Tibial artery (tissue), 4 donors: ENCODE measurements at regions not wholly inside any gene's neighbourhood (a gene's known extent, or its start where the extent isn't known, plus 50 kb on each side); places are given as distances from the start of the nearest gene placed in this dataset.

Experiments used
- DNase-seq, 2 donors: peaks; one replicate each; pipeline ENCODE4 v3.0.0-alpha.2; 2019
- H3K27ac ChIP-seq, 2 donors: fragments of 200-600 bp; sonication (generic) in 1 of 2; 1 replicate in 1 of 2; 2 replicates in 1 of 2; pipeline ENCODE4 v1.5.1; 2018 to 2019; ENCODE audit warnings: mild to moderate bottlenecking in 1 of 2
- H3K27me3 ChIP-seq, 2 donors: fragments of 200-600 bp; sonication (generic) in 1 of 2; one replicate each; pipeline versions ENCODE4 v1.5.1 to v1.6.0; 2016 to 2019
- H3K36me3 ChIP-seq, 3 donors: fragments of 200-600 bp; sonication (generic) in 2 of 3; one replicate each; pipeline ENCODE4 v1.5.1; 2016 to 2019; ENCODE audit warnings: mild to moderate bottlenecking in 2 of 3
- H3K4me1 ChIP-seq, 4 donors: fragments of 200-600 bp; sonication (generic) in 2 of 4; 1 replicate in 3 of 4; 2 replicates in 1 of 4; pipeline ENCODE4 v1.5.1; 2016 to 2019
- H3K4me3 ChIP-seq, 2 donors: fragments of 200-600 bp; sonication (generic) in 1 of 2; 1 replicate in 1 of 2; 2 replicates in 1 of 2; pipeline ENCODE4 v1.5.1; 2018 to 2019; ENCODE audit warnings: mild to moderate bottlenecking in 2 of 2
- H3K9me3 ChIP-seq, 3 donors: fragments of 200-600 bp; sonication (generic) in 1 of 3; one replicate each; pipeline ENCODE4 v1.5.1; 2016 to 2019
- intact Hi-C: fragments of 100-400 bp; cut with DNase I; formaldehyde crosslinking; loops from one replicate; pipeline ENCODE4 v1.15.0; 2023; ENCODE audit warnings: low total_unique reads
- TF ChIP-seq, protein P1 (sequence below), 2 experiments: fragments of 200-600 bp in 1 of 2; fragments of 450-650 bp in 1 of 2; IDR thresholded peaks; one replicate each; pipeline ENCODE4 v1.5.1; 2017 to 2019; ENCODE audit warnings: antibody characterized with exemption in 2 of 2, mild to moderate bottlenecking in 1 of 2, moderate library complexity in 1 of 2

DNA sequence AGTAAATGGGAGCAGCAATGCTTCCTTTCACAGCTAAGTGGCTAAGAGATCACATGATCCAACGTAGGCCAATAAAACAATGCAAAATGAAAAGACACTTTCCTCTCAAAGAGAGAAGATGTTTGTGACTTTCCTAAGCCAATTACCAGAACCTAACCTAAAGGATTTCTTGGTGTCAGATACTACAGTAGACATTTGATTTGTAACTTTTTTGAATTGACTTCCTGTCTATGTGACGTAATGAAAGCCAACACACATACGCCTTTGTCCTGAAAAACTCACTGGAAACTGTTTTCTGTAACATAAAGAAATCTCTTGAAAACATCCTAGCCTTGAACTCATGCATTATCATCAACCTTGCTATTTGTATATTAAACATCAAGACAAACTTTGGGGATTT, 417.1 kb downstream of the GPAM start:
- Histone ChIP-seq H3K27ac (no peak overlapping the region), H3K4me3 (no peak overlapping the region), H3K27me3 (no peaks in the 10 kb centered on the region), H3K36me3 (no peaks in the 10 kb centered on the region), H3K9me3 (peaks cover 0 to 3% (median 0%) of the 10 kb centered on the region in 3 donors), H3K4me1 (no peaks in the 10 kb centered on the region)
- no peak for DNase-seq
- intact Hi-C loops: no loop called here
- TF ChIP-seq, protein P1, sequence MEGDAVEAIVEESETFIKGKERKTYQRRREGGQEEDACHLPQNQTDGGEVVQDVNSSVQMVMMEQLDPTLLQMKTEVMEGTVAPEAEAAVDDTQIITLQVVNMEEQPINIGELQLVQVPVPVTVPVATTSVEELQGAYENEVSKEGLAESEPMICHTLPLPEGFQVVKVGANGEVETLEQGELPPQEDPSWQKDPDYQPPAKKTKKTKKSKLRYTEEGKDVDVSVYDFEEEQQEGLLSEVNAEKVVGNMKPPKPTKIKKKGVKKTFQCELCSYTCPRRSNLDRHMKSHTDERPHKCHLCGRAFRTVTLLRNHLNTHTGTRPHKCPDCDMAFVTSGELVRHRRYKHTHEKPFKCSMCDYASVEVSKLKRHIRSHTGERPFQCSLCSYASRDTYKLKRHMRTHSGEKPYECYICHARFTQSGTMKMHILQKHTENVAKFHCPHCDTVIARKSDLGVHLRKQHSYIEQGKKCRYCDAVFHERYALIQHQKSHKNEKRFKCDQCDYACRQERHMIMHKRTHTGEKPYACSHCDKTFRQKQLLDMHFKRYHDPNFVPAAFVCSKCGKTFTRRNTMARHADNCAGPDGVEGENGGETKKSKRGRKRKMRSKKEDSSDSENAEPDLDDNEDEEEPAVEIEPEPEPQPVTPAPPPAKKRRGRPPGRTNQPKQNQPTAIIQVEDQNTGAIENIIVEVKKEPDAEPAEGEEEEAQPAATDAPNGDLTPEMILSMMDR (IDR thresholded peaks at IDR 0.05): no peak

DNA sequence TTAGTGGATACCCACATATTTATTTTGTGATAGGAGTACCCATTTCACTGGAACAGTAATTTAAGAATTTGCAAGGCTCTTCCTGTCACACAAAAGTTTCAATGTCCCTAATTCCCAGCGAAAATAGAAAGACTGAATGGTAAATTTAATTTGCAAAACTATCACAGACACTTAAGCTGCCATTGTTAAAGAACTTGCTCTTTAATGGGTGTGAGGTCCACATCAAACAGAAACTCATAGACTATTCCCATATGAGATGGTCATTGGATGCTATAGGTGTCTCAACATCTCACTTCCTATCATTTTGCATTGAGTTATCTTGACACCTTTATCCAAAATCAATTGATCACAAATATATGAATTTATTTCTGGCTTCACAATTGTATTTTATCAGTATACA, 415.9 kb downstream of the GPAM start:
- intact Hi-C loops: no loop called here
- Histone ChIP-seq H3K27ac (no peak overlapping the region), H3K36me3 (no peaks in the 10 kb centered on the region), H3K27me3 (no peaks in the 10 kb centered on the region), H3K4me1 (no peaks in the 10 kb centered on the region), H3K4me3 (no peak overlapping the region), H3K9me3 (peaks cover 0 to 3% (median 0%) of the 10 kb centered on the region in 3 donors)
- TF ChIP-seq, protein P1 (IDR thresholded peaks at IDR 0.05): no peak
- DNase-seq: no peak

DNA sequence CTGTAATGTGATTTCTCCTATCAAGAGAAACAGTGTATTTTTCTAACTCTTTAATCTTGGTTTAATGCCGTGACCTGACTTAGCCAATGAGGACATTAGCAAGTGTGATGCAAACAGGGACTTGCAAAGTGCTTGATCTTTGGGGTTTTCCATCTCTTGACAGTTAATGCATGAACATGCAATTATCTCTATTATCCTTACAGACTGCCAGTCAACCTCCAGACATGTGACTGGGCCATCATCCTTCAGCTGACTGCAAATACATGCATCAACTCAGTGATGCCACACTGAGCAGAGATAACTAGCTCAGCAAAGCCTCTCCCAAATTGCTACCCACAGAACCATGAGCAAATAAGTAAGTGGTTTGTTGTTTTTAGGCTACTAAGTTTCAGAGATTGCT, 409.6 kb downstream of the GPAM start:
- TF ChIP-seq, protein P1 (IDR thresholded peaks at IDR 0.05): no peak
- no peaks in the 10 kb centered on the region for H3K36me3 ChIP-seq
- no peak overlapping the region for H3K4me3 ChIP-seq
- DNase-seq: no peak
- H3K4me1 ChIP-seq: no peaks in the 10 kb centered on the region
- no peaks in the 10 kb centered on the region for H3K27me3 ChIP-seq
- H3K9me3 ChIP-seq: no peaks in the 10 kb centered on the region
- intact Hi-C loops: no loop called here
- H3K27ac ChIP-seq: no peak overlapping the region

DNA sequence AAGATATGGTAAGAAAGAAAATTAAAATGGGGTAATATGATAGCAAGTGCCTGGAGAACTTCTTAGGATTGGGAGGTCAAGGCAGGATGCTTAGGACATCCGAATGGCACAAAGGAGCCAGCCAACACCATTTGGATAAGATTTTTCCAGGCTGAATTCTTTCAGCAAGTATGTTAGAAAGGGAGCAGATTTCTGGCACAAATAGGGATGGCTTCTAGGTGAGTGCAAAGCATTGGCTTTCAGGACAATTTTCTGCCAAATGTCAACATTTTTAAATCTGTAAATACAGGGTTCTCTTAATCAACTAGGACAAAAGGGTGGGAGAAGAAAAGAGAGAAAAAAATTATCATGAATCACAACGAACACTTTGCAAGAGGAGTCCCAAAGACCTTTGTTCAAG, 409.1 kb downstream of the GPAM start:
- Histone ChIP-seq H3K36me3 (no peaks in the 10 kb centered on the region), H3K4me1 (no peaks in the 10 kb centered on the region), H3K27ac (no peak overlapping the region), H3K4me3 (no peak overlapping the region), H3K9me3 (no peaks in the 10 kb centered on the region), H3K27me3 (no peaks in the 10 kb centered on the region)
- intact Hi-C loops: no loop called here
- no peak for DNase-seq
- TF ChIP-seq, protein P1 (IDR thresholded peaks at IDR 0.05): no peak

DNA sequence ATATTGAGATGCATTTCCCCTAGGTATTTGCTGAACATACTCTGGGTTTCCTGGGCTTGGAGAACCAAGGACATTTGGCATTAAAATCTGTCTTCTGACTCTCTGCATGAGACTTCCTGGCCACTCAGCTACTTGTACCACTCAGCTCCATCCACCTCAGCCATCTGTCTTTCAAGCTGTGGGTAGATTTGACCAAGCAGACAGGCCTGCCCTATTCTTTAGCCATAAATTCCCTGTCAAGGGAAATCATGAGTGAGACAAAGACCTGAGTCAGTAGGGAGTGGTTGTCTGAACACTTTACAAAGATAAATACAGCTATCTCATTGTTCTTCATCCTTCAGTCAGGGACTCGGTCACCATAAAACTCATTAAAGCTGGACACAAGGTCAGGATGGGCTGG, 399.1 kb downstream of the GPAM start:
- Histone ChIP-seq H3K36me3 (no peaks in the 10 kb centered on the region), H3K27ac (no peak overlapping the region), H3K9me3 (no peaks in the 10 kb centered on the region), H3K27me3 (no peaks in the 10 kb centered on the region), H3K4me1 (no peaks in the 10 kb centered on the region), H3K4me3 (no peak overlapping the region)
- intact Hi-C loops: no loop called here
- DNase-seq: no peak
- TF ChIP-seq, protein P1 (IDR thresholded peaks at IDR 0.05): no peak

DNA sequence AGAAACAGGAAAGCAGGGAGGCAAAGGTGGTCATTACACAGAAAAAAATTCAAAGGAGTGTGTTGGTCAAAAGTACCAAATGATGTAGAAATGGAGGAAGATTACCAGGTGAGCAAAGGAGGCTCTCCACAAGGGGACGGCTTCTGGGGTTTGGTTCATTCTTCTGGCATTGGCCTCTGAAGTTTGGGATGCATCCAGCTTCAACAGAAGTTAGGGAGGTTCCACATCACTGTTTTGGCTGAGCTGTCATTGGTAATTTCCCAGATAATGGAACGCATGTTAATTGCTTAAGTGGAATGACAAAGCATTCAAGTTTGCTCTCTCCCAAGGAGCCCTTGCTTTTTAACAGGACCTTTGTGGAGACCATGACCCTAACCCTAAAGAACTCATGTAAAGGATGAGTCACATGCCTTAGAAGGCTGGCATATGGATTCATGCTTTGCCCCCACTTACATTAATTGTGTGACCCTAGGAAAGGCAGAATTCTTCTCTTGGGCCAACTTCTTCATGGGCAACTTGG, 398.6 kb downstream of the GPAM start:
- H3K4me1 ChIP-seq: no peaks in the 10 kb centered on the region
- TF ChIP-seq, protein P1 (IDR thresholded peaks at IDR 0.05): no peak
- DNase-seq: no peak

More for the DNA sequence above, 398.6 kb downstream of the GPAM start:
- Histone ChIP-seq H3K9me3 (no peaks in the 10 kb centered on the region), H3K27ac (no peak overlapping the region), H3K27me3 (no peaks in the 10 kb centered on the region), H3K4me3 (no peak overlapping the region), H3K36me3 (no peaks in the 10 kb centered on the region)
- intact Hi-C loops: no loop called here
